HG03457 (cell line): ENCODE measurements at regions not wholly inside any gene's neighbourhood (a gene's known extent, or its start where the extent isn't known, plus 50 kb on each side); places are given as distances from the start of the nearest gene placed in this dataset.
A peak's percentile ranks its signal among the peaks of the same experiment; 100 is the strongest.

Source experiments
- ATAC-seq: cut with Tn5 transposase; IDR thresholded peaks from one replicate; pipeline ENCODE4 v1.9.1; 2021; ENCODE audit warnings: moderate number of reproducible peaks; ENCODE audit not compliant: unreplicated experiment

DNA sequence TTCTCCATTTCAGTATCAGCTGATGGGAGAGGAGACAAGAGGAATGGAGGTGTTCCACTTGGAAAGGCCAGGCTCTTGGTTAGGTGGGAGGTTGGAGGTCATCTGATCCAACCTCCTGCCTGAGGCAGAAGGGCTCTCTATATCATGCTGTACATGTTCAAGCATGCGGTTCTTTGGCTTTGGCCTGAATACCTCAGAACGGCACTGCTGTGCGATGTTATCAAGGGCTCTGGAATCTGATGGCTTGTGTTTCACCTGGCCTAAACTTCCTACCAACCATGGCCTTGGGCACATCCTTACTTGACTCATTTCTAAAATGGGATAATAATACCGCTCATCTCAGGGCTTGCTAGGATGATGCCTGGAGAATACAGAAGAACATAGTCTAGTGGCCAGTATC lies 90.1 kb upstream of the FAM169A start:
- ATAC-seq = no peak

DNA sequence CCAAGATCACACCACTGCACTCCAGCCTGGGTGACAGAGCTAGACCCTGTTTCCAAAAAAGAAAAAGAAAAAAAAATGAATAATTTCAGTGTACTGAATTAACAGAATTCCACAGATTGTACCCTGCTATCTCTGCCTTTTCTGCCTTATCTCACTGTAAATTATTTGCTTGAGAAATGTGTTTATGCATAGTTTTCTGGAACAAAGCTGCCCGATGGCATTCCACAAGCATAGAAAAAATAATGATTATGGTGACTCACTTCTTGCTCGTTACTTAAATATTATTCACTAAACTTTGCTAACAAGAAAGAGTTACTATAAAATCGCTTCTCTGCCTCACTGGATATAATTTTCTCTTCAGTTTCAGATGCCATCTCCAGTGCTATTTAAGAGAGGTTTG lies 88.7 kb upstream of the FAM169A start:
- ATAC-seq = no peak

DNA sequence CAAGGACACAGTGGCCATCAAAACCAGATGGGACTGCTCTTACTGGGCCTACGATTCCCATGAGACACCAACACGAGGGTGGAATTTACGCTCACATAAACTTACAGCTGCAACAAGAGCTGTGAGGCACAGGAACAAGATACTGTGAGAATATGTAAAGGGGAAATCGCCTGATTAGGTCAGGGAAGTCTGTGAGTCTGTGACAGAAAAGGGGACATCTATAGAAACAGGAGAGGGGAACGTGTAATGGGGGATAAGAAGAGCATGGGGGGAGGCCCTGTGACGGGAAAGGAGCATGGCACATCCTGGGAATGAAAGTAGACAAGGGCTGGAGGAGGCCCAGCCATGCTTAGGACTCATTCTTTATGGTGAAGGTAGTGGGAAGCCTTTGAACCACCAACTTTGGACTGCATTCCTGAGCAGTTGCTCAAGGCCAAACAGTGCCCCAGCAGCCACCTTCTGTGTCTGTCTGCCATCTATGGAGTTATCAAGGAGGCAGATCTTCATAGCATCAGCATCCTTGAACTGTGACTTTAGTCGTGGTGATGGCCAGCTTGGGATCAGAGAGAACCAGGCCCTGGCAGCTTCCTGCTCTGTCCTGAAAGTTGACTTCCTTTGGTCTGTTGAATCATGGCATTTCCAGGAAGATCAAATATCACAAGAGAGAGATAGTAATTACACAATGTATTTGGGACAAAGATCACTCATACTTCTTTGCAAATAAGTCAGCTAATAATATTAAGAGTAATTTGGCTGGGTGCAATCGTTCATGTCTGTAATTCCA lies 87.9 kb upstream of the FAM169A start:
- ATAC-seq = no peak

DNA sequence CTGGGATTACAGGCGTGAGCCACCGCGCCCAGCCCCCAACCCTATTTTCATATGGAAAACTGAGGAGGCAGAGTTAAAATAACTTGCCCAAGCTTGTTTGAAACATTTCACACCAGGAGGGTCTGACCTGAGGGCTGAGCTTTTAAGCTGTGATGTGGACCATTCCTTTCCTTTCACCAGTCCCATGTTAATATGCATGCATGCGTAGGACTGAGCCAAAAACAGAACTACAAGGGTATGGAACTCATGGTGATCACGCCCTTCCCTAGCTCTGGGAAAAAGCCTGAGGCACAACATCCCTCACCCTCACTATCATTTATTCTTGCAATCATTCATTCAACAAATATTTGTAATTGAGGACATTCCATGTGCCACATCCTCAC lies 87.4 kb upstream of the FAM169A start:
- no peak for ATAC-seq

DNA sequence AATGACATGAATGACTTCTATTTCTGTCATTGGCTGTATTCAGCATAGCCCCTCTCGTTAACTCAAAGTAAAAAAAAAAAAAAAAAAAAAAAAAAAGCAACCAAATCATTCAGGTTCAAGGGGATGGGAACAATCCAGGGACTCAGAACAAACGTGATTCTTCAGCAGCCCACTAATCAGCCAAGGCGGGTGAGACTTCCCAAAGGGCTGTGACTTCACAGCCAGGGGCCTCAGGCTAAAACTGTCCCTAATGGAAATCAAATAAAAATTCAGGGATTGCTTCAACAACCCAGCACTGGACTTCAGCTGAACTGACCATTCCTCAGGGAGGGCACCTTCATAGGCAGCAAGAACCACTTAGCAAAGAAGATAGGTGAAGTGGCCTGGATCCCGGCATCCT lies 86.2 kb upstream of the FAM169A start:
- ATAC-seq = no peak

DNA sequence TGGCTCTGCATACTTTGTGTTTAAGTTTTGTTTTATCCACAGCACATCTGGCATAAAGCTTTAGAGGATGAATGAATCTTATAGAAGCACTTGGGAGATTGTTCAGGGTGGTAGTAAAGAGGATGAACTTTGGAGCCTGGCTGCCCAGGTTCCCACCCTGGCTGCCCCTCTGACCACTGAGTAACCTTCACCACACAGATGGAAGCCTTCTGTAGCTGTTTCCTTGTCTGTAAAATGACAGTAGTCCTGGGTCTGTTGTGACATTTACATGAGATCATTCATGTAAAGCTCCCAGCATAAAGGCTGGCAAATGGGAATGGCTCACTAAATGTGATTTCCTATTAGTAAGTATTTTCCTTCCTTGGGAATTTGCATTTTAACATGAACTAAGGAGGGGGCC lies 85.7 kb upstream of the FAM169A start:
- no peak for ATAC-seq

DNA sequence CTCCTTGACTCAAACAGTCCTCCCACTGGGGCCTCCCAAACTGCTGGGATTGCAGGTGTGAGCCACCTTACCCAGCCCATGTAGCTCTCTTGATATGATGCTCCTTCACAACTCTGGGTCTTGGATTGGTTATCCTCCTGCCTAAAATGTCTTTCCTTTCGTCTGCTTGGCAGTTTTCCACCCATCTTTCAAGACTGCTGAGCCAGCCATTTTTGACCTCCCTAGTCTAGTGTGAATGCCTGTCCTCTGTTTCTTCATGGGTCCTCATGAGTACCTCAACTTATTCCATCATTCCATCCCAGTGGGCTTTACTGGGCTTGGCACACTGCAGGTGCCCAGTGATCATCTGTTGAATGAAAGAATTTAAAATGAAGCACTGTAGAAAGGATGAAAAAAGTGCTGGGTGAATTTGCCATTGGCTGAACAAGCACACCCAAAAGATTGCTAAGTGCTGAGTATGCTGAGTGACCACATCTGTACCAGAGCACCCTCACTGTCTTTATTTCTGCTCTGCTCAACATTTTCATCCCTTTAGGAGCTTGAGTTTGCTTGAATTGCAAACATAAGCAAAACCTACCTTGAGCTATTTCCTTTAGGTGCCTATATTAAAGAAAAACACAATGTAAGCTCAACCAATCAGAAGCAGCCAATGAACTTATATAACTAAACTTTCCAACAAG lies 84.8 kb upstream of the FAM169A start:
- no peak for ATAC-seq

DNA sequence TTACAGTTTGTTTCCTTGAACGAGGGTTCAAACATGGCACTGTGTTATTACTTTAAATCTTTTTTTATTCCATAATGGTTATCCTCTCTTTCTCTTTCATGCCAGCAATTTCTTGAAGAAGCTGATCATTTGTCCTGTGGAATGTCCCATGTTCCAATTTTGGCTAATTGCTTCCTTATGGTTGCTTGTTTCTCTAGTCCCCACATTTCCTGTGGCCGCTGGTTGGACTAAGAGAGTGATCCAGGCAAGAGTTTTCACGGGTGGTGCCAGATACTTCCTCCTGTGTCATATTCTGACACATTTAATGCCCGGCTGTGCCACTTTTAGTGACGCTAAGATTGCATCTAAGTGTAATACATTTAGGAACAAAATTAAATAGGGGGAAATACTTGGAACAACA lies 83.8 kb upstream of the FAM169A start:
- no peak for ATAC-seq

DNA sequence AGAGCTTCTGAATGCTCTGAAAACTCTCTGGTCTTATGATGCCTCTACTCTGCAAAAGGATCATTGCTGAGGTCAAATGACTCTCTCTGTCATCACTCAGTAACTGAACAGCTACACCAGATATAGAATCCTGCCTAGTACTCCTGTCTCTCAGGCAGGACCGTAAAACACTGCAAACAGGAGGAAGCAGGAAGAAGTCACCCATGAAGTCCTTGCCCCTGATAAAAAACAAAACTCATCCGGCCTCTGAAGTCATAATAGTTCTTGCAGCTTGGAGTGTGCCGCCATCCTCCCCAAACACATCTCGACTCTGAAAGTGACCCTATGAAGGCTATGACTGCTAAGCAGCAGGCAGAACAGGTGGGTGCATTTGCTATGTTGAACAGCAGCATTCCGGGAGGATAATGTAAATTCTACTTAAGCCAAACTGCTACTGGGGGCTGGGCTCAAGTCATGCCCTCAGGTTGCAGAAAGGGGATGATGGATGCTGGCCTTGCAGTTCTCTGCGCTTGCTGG lies 81.9 kb upstream of the FAM169A start:
- ATAC-seq = no peak

DNA sequence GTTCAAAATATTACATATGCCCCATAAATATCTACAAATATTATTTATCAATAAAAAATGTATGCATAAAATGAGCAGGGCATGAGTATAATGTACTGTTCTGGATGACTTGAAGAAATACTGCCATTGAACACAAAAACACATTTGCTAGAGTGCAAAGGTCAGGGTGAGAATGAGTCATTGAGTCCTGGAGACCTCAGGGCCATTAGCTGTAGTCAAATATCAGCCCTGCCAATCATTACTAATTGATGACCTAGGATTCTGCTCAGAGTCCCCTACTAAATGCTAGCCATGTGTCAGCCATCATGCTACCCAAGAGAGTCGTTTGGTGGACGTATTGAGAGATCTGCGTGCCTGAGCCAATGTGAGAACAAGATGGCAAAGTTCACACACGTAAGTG lies 80.3 kb upstream of the FAM169A start:
- no peak for ATAC-seq

DNA sequence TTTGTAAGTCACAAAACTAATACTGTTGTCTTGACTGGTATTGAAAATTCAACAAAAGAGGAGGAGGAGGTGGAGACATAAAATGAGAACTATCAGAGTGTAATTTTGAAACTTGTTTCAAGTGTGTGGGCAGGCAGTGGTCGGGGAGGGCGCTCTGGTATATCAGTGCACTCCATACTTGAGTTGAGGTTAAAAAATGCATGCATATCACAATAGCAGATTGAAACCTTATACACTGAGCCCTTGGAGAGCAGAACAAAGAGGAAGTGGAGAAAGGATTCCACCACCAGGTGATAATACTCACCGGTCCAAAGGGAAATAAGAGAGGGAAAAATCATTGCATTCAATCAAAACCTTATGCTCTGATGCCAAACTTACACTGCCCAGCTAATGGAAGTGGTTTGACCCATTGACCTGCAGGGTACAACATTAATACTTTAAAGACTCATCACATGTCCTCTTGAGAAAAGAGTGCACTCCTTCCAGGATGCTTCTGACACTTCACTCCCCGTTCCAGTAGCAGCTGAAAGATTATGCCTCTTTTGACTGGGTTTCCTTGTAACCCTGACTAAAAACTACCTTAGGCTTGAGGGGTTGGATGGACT lies 79.5 kb upstream of the FAM169A start:
- ATAC-seq = peak; percentile 67

DNA sequence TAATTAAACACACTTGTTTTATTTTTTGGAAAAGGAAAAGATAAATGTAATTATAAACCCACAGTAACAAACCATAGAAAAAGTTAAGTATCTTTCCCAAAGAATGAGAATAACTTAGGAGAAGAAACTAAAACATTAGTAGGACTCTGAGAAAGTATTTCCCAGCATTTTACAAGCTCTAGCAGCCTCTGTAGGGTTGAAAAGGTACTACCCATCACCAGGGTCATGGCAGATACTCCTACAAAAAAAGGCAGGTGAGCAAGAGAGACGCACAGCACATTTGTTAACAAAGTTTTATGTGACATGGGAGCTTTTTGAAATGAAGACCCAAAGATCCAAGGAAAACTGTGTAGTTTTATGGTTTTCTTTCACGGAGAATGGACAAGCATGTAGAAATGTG lies 77.7 kb upstream of the FAM169A start:
- no peak for ATAC-seq

DNA sequence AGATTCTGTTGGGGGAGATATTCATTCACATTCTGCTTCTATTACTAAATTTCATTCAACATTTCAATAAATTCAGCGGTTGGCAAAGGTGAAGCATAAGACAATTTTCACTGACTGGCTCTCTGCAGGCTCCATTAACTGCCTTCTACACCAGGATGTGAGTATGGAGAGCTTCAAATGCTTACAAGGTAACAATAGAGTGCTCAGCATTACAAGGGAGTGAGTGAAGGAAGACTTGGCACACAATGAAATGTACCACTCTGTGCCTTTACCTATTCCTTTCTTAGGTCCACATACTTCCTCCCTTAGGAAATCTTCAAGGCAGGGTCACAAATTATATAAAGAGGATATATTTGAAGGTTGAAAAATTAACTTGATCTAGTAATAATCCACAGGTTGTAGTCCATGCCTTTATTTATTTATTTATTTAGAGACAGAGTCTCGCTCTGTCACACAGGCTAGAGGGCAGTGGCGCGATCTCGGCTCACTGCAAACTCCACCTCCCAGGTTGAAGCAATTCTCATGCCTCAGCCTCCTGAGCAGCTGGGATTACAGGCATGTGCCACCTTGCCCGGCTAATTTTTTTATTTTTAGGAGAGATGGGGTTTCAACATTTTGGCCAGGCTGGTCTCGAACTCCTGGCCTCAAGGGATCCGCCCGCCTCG lies 76.6 kb upstream of the FAM169A start:
- no peak for ATAC-seq

DNA sequence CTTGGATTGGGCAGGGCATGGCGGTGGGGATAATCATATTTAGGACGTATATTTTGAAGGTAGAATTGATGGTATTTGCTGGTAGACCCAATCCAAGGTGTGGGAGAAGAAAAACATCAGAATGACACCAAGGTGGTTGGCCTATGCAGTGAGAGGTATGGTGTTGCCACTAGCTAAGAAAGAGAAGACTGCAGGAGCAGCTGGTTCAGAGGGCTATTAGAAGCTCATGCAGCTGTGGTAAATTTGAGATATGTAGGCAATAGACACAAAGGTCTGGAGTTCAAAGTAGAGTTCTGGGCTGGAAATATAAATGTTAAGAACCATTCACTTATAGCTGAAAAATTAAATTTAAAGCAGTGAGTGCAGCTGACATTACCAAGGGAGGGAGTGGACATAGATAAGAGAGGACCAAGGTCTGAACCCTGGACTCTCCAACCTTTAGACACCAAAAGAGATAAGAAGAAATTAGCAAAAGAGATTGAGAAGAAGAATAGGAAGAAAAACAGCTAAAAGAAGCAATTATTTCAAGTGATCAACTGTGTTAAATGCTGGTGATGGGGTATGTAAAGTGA lies 74.7 kb upstream of the FAM169A start:
- ATAC-seq = no peak

DNA sequence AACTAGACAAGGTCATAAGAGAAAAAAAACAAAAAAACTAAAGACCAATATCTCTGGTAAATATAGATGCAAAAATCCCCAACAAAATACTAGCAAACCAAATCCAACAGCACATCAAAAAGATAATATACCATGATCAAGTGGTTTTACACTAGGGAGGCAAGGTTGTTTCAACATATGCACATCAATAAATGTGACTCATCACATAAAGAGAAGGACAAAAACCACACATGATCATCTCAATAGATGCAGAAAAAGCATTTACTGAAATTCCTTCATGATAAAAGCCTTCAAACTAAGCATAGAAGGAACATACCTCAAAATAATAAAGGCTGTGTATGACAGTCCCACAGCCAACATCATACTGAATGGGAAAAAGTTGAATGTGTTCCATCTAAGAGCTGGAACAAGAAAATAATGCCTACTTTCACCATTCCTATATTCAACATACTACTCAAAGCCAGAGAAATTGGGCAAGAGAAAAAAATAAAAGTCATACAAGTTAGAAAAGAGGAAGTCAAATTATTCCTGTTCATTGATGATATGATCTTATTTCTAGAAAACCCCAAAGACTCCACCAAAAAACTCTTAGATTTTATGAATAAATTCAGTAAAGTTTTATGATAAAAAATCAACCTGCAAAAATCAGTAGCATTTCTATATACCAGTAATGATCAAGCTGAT lies 72.2 kb upstream of the FAM169A start:
- no peak for ATAC-seq

DNA sequence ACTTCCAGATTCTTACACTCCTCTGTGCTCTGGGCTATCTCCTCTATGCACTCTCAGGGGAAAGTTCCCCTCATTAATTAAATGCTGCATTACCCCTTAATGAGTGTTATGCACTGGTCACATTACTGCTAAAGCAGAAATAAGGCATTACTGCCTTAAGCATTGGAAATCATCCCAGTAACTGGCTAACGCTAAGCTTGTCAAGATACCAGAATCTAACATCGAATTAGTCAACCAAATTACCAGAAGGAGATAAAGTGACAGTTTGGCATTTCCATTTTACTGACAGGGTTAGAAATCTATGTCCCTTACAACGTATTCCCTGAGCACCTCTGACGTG lies 69.5 kb upstream of the FAM169A start:
- ATAC-seq = no peak

DNA sequence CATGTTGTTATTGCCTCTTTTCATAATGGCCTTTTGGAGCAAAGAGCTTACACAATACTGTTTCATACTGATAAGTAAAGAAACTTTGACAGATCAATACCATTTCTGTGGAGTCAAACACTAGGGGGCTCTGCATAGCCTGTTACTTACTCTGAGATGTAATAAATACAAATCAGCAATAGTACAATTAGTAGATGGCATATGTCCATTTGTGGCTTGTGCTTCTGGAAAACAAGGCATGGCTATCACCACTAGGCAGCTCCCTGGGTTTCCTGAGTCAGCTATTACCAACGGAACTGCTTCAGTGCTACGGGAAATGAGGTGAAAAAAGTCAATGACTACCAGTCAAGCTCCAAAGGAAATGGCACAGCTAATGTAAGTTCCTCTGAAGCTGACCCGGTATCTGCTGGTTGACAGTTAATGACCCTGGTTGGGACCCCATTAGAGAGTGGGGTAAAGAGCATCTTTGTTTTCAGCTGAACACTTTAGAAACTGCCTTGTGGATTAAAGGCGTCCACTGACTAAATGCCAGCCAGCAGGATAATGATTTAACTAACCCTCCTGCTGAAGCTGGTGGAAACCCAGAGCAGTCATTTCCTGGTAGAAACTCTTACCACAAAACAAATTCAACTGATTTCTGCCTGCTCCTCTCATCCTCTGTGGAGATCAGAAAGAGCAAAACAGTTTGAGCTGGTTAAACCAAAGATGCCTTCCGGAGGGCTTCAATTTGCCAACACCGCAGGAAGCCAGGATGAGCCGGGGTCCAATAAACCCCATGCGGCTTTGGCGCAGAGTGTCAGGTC lies 69.0 kb upstream of the FAM169A start:
- ATAC-seq = no peak

DNA sequence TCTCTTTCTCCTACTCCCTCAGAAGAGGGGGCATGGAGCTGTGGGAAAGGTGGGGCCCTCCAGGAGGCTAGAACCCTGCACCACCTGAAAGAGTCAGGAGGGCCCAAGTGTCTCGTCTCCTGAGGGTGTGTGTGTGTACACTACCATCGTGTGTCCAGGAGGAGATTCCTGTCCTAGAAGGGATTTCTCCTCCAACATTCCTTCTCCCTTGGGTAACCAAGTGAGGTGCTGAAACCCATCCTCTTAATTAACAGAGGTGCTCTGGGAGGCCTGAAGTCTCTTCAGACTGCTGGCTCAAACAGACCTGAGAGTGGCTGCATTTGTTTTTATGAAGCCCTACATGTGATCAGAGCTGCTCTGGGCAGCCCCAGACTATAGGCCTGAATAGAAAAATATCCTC lies 61.1 kb upstream of the FAM169A start:
- no peak for ATAC-seq

DNA sequence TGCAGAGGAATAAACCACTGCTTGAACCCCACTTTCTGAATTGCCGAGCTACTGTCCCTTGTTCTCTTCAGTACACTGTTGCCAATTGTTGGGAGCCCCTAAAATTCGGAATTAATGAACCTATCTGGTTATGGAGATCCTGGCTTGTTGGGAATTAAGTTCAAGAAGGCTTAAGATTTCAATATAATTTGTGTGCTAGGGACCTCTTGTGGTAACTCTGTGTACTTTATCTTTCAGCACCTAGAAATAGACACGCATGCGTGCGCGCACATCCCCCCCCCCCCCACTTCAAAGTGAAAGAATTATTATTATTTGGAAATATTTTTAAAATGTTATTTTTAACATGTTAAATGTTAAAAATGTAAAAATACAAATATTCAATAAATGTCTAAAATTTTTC lies 53.3 kb upstream of the FAM169A start:
- ATAC-seq = no peak

DNA sequence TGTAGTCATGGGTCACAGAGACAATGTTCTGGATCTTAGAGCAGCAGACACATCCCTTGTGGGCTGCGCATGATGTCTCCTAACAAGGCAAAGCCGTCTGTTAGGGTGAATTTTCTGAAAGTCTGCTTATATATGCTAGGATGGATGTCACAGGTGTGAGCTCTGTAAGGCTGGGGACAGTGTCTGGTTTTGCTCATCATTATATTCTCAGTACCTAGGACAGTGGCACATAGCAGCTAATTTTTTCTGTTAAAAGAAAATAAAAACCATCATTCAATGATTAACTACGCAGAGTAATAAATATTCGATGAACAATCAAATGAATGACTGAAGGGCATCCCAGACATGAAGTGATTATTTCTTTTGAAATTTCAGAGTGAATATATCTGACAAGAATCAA lies 52.9 kb upstream of the FAM169A start:
- ATAC-seq = no peak
